GM12891 (cell line): ENCODE measurements at regions not wholly inside any gene's neighbourhood (a gene's known extent, or its start where the extent isn't known, plus 50 kb on each side); places are given as distances from the start of the nearest gene placed in this dataset.

Source experiments
- POLR2A ChIP-seq: IDR thresholded peaks from 2 replicates; pipeline ENCODE4 v1.6.1; 2011; ENCODE audit warnings: low read depth, low read length, control low read depth
- TAF1 ChIP-seq: IDR thresholded peaks from 2 replicates; pipeline ENCODE4 v1.6.1; 2011; ENCODE audit warnings: low read depth, low read length, control low read depth

- TF ChIP-seq POLR2A (no peak), TAF1 (no peak)
Observed at GRCh38 chr2:177332026-177332991, 60.3 kb upstream of the AGPS start.
